ENCODE measurements at regions not wholly inside any gene's neighbourhood (a gene's known extent, or its start where the extent isn't known, plus 50 kb on each side); places are given as distances from the start of the nearest gene placed in this dataset.

DNA sequence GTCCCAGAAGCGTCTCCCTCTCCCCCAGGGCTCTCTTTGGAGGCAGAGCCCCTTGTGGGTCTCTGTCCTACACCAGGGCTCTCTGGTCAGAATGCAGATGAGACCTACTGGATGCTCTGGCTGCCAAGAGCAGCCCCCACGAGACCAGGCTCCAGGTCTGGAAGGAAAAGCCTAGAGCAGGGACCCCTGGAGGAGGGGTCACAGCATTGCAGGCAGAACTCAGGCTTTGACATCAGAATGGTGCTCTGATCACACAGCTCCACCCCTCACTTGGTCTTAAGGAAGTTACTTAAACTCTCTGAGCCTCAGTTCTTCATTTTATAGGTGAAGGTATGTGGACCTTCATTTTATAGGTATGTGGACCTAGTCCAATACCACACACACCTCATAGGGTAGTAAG is 83.1 kb downstream of the ARL6IP4 start:
- Histone ChIP-seq H3K9ac (ENCODE audit: low read length) (no peak overlapping the region), H3K9me3 (ENCODE audit: control extremely low read depth in 1 of 3, control insufficient read depth in 2 of 3, insufficient read depth in 1 of 3, low read length in 2 of 3) (no peaks in the 10 kb centered on the region), H3K79me2 (ENCODE audit: control insufficient read depth, insufficient read depth, low read length) (peaks cover 40% of the 10 kb centered on the region), H3K27me3 (replicated peaks in 1 of 4; ENCODE audit: control extremely low read depth in 1 of 4, control insufficient read depth in 3 of 4, insufficient read depth in 4 of 4, low read length in 3 of 4) (no peaks in the 10 kb centered on the region), H3K4me3 (ENCODE audit: control extremely low read depth in 1 of 5, extremely low read depth in 1 of 5, insufficient read depth in 1 of 5, low read depth in 2 of 5, low read length in 4 of 5) (no peak overlapping the region), H4K20me1 (ENCODE audit: control insufficient read depth, insufficient read depth, low read length, poor library complexity, severe bottlenecking) (no peaks in the 10 kb centered on the region), H3K4me2 (replicated peaks; ENCODE audit: low read depth, low read length, poor library complexity, severe bottlenecking) (peak overlapping the region; percentile 34), H2AFZ (ENCODE audit: insufficient read depth, low read depth, low read length, poor library complexity, severe bottlenecking) (peak overlapping the region; percentile 38), H3K27ac (ENCODE audit: low read length in 2 of 2) (no peak overlapping the region), H3K4me1 (ENCODE audit: control insufficient read depth in 2 of 2, insufficient read depth in 2 of 2, low read length in 2 of 2) (peaks cover 18 to 54% of the 10 kb centered on the region in 2 donors), H3K36me3 (replicated peaks in 1 of 2; ENCODE audit: control extremely low read depth in 1 of 2, control insufficient read depth in 1 of 2, extremely low read depth in 1 of 2, insufficient read depth in 2 of 2, low read length in 1 of 2) (peaks cover 0 to 2% of the 10 kb centered on the region in 2 experiments)
- intact Hi-C loops (cut with micrococcal nuclease) = no loop called here
- Mint-ChIP-seq H3K27me3 (no peaks in the 10 kb centered on the region), H3K27ac (no peak overlapping the region), H3K4me1 (peaks cover 56% of the 10 kb centered on the region), H3K9me3 (ENCODE audit: insufficient read depth) (no peaks in the 10 kb centered on the region), H3K4me3 (peak overlapping the region; percentile 0)
- ATAC-seq (ENCODE audit: low read depth) (peak; percentile 49), DNase-seq (peak; percentile 40)
- 21% methylated on average over 2 of the region's 2 CpGs for WGBS (ENCODE audit: insufficient coverage)
- ChIA-PET POLR2A (no interaction called here), CTCF (interaction anchor here (0.7 to 2.3 kb wide), 4 partner anchors 12 to 90 kb away, joined by 3 to 5 read pairs (median 4); no protein-coding TSS in a partner anchor)
- TF ChIP-seq EZH2 (IDR thresholded peaks at IDR 0.05; ENCODE audit: borderline replicate concordance, insufficient read depth, low read depth, low read length, poor library complexity, severe bottlenecking) = no peak
- TF ChIP-seq, protein P1, sequence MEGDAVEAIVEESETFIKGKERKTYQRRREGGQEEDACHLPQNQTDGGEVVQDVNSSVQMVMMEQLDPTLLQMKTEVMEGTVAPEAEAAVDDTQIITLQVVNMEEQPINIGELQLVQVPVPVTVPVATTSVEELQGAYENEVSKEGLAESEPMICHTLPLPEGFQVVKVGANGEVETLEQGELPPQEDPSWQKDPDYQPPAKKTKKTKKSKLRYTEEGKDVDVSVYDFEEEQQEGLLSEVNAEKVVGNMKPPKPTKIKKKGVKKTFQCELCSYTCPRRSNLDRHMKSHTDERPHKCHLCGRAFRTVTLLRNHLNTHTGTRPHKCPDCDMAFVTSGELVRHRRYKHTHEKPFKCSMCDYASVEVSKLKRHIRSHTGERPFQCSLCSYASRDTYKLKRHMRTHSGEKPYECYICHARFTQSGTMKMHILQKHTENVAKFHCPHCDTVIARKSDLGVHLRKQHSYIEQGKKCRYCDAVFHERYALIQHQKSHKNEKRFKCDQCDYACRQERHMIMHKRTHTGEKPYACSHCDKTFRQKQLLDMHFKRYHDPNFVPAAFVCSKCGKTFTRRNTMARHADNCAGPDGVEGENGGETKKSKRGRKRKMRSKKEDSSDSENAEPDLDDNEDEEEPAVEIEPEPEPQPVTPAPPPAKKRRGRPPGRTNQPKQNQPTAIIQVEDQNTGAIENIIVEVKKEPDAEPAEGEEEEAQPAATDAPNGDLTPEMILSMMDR (IDR thresholded peaks at IDR 0.05) = peak; percentile 29

DNA sequence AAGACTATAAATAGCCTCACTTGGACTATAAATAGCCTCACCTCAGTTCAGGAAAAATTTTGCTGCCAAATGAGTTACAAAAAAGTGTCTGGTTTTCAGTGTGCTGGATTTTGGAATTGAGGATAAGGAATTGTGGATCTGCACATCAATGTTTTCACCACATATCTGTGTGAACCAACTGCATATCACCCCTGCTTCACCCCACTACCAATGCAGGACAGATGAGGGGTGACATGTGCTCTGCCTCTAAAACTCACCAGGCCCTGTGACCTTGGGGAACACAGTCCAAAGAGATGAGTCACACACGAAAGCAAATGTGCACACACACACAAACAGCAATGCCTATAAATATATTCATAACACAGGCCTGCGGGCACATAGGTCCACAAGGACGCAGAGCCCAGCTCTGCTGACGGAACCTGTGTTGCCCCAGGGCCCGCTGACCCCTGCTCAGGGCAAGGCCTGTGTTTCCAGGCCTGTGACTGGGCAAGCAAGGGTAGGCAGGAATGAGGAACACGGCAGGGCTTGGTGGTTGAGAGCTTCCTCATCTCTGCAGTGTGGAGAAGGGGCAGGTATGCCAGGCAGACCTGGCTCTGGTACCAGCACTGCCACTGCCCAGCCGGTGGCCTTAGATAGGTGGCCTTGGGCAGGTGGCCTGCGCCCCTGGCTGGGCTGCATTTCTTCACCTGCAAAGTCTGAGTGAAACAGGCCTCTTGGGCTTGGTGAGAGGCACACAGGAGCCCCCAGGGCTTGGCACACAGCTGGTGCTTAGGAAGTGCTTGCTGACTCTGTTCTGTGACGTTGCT is 82.4 kb downstream of the ARL6IP4 start:
- peak; percentile 51 for ATAC-seq (ENCODE audit: low read depth)
- Histone ChIP-seq H2AFZ (ENCODE audit: insufficient read depth, low read depth, low read length, poor library complexity, severe bottlenecking) (peak overlapping the region; percentile 38), H3K79me2 (ENCODE audit: control insufficient read depth, insufficient read depth, low read length) (peaks cover 39% of the 10 kb centered on the region), H3K4me1 (ENCODE audit: control insufficient read depth in 2 of 2, insufficient read depth in 2 of 2, low read length in 2 of 2) (peaks cover 24 to 60% of the 10 kb centered on the region in 2 donors), H4K20me1 (ENCODE audit: control insufficient read depth, insufficient read depth, low read length, poor library complexity, severe bottlenecking) (no peaks in the 10 kb centered on the region), H3K9ac (ENCODE audit: low read length) (no peak overlapping the region), H3K9me3 (ENCODE audit: control extremely low read depth in 1 of 3, control insufficient read depth in 2 of 3, insufficient read depth in 1 of 3, low read length in 2 of 3) (no peaks in the 10 kb centered on the region), H3K36me3 (replicated peaks in 1 of 2; ENCODE audit: control extremely low read depth in 1 of 2, control insufficient read depth in 1 of 2, extremely low read depth in 1 of 2, insufficient read depth in 2 of 2, low read length in 1 of 2) (peaks cover 0 to 2% of the 10 kb centered on the region in 2 experiments), H3K4me3 (ENCODE audit: control extremely low read depth in 1 of 5, extremely low read depth in 1 of 5, insufficient read depth in 1 of 5, low read depth in 2 of 5, low read length in 4 of 5) (no peak overlapping the region), H3K27me3 (replicated peaks in 1 of 4; ENCODE audit: control extremely low read depth in 1 of 4, control insufficient read depth in 3 of 4, insufficient read depth in 4 of 4, low read length in 3 of 4) (no peaks in the 10 kb centered on the region), H3K27ac (ENCODE audit: low read length in 2 of 2) (no peak overlapping the region), H3K4me2 (replicated peaks; ENCODE audit: low read depth, low read length, poor library complexity, severe bottlenecking) (peak overlapping the region; percentile 34)
- no peaks in the 10 kb centered on the region for H3K9me3 Mint-ChIP-seq (ENCODE audit: insufficient read depth)
- peaks cover 62% of the 10 kb centered on the region for H3K4me1 Mint-ChIP-seq
- ChIA-PET POLR2A (no interaction called here), CTCF (interaction anchor here (1.1 to 2.3 kb wide), 3 partner anchors 12 to 90 kb away, joined by 3 to 5 read pairs (median 4); no protein-coding TSS in a partner anchor)
- intact Hi-C loops (cut with micrococcal nuclease) = no loop called here
- no peaks in the 10 kb centered on the region for H3K27me3 Mint-ChIP-seq
- no peak overlapping the region for H3K4me3 Mint-ChIP-seq
- DNase-seq = peak; percentile 30
- peak overlapping the region; percentile 26 for H3K27ac Mint-ChIP-seq
- TF ChIP-seq, protein P1 (IDR thresholded peaks at IDR 0.05) = no peak
- no peak for TF ChIP-seq EZH2 (IDR thresholded peaks at IDR 0.05; ENCODE audit: borderline replicate concordance, insufficient read depth, low read depth, low read length, poor library complexity, severe bottlenecking)
- WGBS (ENCODE audit: insufficient coverage) = 38% methylated on average over 8 of the region's 9 CpGs

Measured in B cell (primary cell).